GM23338 (cell line): ENCODE measurements at regions not wholly inside any gene's neighbourhood (a gene's known extent, or its start where the extent isn't known, plus 50 kb on each side); places are given as distances from the start of the nearest gene placed in this dataset.

Experiments used
- ATAC-seq: fragments of 200-7000 bp; cut with Tn5 transposase; 3 replicates; pipeline ENCODE4 v1.9.1; 2020
- DNase-seq: peaks from one replicate; pipeline ENCODE4 v3.0.0-alpha.2; 2015; ENCODE audit warnings: low spot score
- H2AFZ ChIP-seq: fragments of 200-600 bp; sonication (generic); 2 replicates; pipeline ENCODE4 v1.8.0; 2016; ENCODE audit warnings: antibody characterized with exemption, mild to moderate bottlenecking, moderate library complexity
- H3F3A ChIP-seq: fragments of 200-600 bp; sonication (generic); replicated peaks from 2 replicates; pipeline ENCODE4 v1.8.0; 2017; ENCODE audit warnings: antibody characterized with exemption, mixed run types, low read depth
- H3K27ac ChIP-seq: fragments of 200-600 bp; sonication (generic); 2 replicates; pipeline ENCODE4 v1.6.1; 2016; ENCODE audit warnings: low read depth
- H3K27me3 ChIP-seq: fragments of 200-600 bp; sonication (generic); 2 replicates; pipeline ENCODE4 v1.8.0; 2016; ENCODE audit warnings: mild to moderate bottlenecking, mixed run types, moderate library complexity; ENCODE audit not compliant: insufficient read depth
- H3K36me3 ChIP-seq: fragments of 200-600 bp; sonication (generic); 2 replicates; pipeline ENCODE4 v1.8.0; 2016; ENCODE audit warnings: mild to moderate bottlenecking; ENCODE audit not compliant: insufficient read depth
- H3K4me1 ChIP-seq: fragments of 200-600 bp; sonication (generic); 2 replicates; pipeline ENCODE4 v1.8.0; 2016; ENCODE audit warnings: mild to moderate bottlenecking, moderate library complexity; ENCODE audit not compliant: insufficient read depth
- H3K4me2 ChIP-seq: fragments of 200-600 bp; sonication (generic); 2 replicates; pipeline ENCODE4 v1.7.1; 2017; ENCODE audit warnings: mixed run types
- H3K4me3 ChIP-seq: fragments of 200-600 bp; sonication (generic); 2 replicates; pipeline ENCODE4 v1.6.1; 2016; ENCODE audit warnings: mixed run types
- H3K79me2 ChIP-seq: fragments of 200-600 bp; sonication (generic); replicated peaks from 2 replicates; pipeline ENCODE4 v1.8.0; 2017; ENCODE audit warnings: mild to moderate bottlenecking; ENCODE audit not compliant: insufficient read depth
- H3K9me2 ChIP-seq: fragments of 200-600 bp; sonication (generic); 2 replicates; pipeline ENCODE4 v1.8.0; 2017; ENCODE audit not compliant: insufficient read depth
- H4K20me1 ChIP-seq: fragments of 200-600 bp; sonication (generic); replicated peaks from 2 replicates; pipeline ENCODE4 v1.8.0; 2017; ENCODE audit warnings: mild to moderate bottlenecking; ENCODE audit not compliant: insufficient read depth
- H3K27ac Mint-ChIP-seq: 2 replicates; pipeline ENCODE4 v1.8.0; 2020; ENCODE audit warnings: inconsistent platforms, mild to moderate bottlenecking, moderate library complexity, mixed read lengths
- H3K27me3 Mint-ChIP-seq: 3 replicates; pipeline ENCODE4 v1.8.0; 2022; ENCODE audit warnings: low read depth, mild to moderate bottlenecking, moderate library complexity, mixed read lengths, inconsistent platforms; ENCODE audit not compliant: insufficient read depth, poor library complexity
- H3K36me3 Mint-ChIP-seq: 3 replicates; pipeline ENCODE4 v1.8.0; 2021; ENCODE audit warnings: low read depth, mild to moderate bottlenecking, inconsistent platforms, moderate library complexity, mixed read lengths
- H3K4me1 Mint-ChIP-seq: 3 replicates; pipeline ENCODE4 v1.8.0; 2020; ENCODE audit warnings: mild to moderate bottlenecking, inconsistent platforms, mixed read lengths
- H3K4me3 Mint-ChIP-seq: 3 replicates; pipeline ENCODE4 v1.8.0; 2021; ENCODE audit warnings: moderate library complexity, mild to moderate bottlenecking, inconsistent platforms, mixed read lengths
- H3K9me3 Mint-ChIP-seq: 3 replicates; pipeline ENCODE4 v1.8.0; 2020; ENCODE audit warnings: moderate library complexity, mild to moderate bottlenecking, inconsistent platforms, mixed read lengths
- CREB1 ChIP-seq: fragments of 250-450 bp; sonication (Bioruptor Pico); IDR thresholded peaks from 2 replicates; pipeline ENCODE4 v1.5.0; 2020; ENCODE audit warnings: low read depth, mild to moderate bottlenecking, moderate library complexity
- CTCF ChIP-seq, 2 experiments: fragments of 200-600 bp in 1 of 2; sonication (generic) in 1 of 2; conservative IDR thresholded peaks; 2 replicates each; pipeline versions ENCODE4 v1.5.1 to v1.6.1; 2016 to 2017; ENCODE audit warnings: antibody characterized with exemption in 2 of 2, low read depth in 2 of 2, mild to moderate bottlenecking in 2 of 2, moderate library complexity in 1 of 2
- ETS1 ChIP-seq: IDR thresholded peaks from 2 replicates; pipeline ENCODE4 v1.6.1; 2016; ENCODE audit warnings: antibody characterized with exemption
- EZH2 ChIP-seq: fragments of 200-600 bp; sonication (generic); IDR thresholded peaks from one replicate; pipeline ENCODE4 v1.8.0; 2017; ENCODE audit warnings: antibody characterized with exemption, mild to moderate bottlenecking, low read depth; ENCODE audit not compliant: unreplicated experiment
- EZH2phosphoT487 ChIP-seq: fragments of 200-600 bp; sonication (generic); IDR thresholded peaks from one replicate; pipeline ENCODE4 v1.8.1; 2018; ENCODE audit warnings: antibody characterized with exemption; ENCODE audit not compliant: unreplicated experiment
- JUNB ChIP-seq: IDR thresholded peaks from one replicate; pipeline ENCODE4 v1.6.1; 2016; ENCODE audit warnings: antibody characterized with exemption; ENCODE audit not compliant: unreplicated experiment
- NANOG ChIP-seq: IDR thresholded peaks from 2 replicates; pipeline ENCODE4 v1.6.1; 2016; ENCODE audit warnings: antibody characterized with exemption, borderline replicate concordance
- POLR2AphosphoS5 ChIP-seq: IDR thresholded peaks from 2 replicates; pipeline ENCODE4 v1.6.1; 2016; ENCODE audit warnings: antibody characterized with exemption, low read depth
- STAT1 ChIP-seq: IDR thresholded peaks from one replicate; pipeline ENCODE4 v1.6.1; 2016; ENCODE audit warnings: antibody characterized with exemption; ENCODE audit not compliant: unreplicated experiment
- ZNF114 ChIP-seq: fragments of 250-450 bp; sonication (Bioruptor Pico); IDR thresholded peaks from 2 replicates; pipeline ENCODE4 v1.5.0; 2020; ENCODE audit warnings: mild to moderate bottlenecking, moderate library complexity
- ZNF331 ChIP-seq: fragments of 250-450 bp; sonication (Bioruptor Pico); IDR thresholded peaks from 2 replicates; pipeline ENCODE4 v1.5.0; 2020; ENCODE audit warnings: low read depth, mild to moderate bottlenecking, moderate library complexity
- ZNF462 ChIP-seq: fragments of 250-450 bp; sonication (Bioruptor Pico); IDR thresholded peaks from 2 replicates; pipeline ENCODE4 v1.5.0; 2020; ENCODE audit warnings: mild to moderate bottlenecking, moderate library complexity
- TF ChIP-seq, protein P1 (sequence below): IDR thresholded peaks from one replicate; pipeline ENCODE4 v1.6.1; 2018; ENCODE audit warnings: antibody characterized with exemption; ENCODE audit not compliant: unreplicated experiment

DNA sequence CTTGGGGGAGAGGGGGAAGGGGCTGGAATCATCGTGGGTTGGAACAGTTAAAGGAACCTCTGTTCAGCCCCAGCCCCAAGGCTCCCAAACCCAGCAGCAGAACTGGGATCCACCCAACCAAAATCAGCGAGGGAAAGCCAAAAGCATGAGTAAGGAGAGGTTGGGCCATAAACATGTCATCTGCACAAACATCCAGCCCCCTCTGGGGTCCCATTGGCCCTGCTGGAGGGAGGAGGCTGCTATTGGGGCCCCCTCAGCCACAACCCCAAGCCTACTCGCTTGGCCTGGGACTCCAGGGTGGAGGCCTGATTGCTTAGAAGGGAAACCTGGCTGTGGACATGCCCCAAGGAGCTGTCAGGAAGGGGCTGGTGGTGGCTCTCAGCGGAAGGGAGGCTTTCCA lies 154.9 kb downstream of the FGF18 start (continued):
- no peak for TF ChIP-seq JUNB
- no peak for TF ChIP-seq ETS1
- TF ChIP-seq EZH2phosphoT487 = no peak
- TF ChIP-seq CREB1 (CRISPR knock-in tag) = no peak
- TF ChIP-seq EZH2 = no peak
- no peak for TF ChIP-seq ZNF114 (CRISPR knock-in tag)
- no peak for TF ChIP-seq NANOG
- no peak for TF ChIP-seq STAT1
- TF ChIP-seq POLR2AphosphoS5 = no peak

GRCh38 chr5:171575386-171575785 lies 155.9 kb downstream of the FGF18 start:
- H3K4me2 ChIP-seq = no peak overlapping the region
- H3K4me3 Mint-ChIP-seq = no peak overlapping the region
- H3K4me3 ChIP-seq = no peak overlapping the region
- no peaks in the 10 kb centered on the region for H3K36me3 ChIP-seq
- no peak overlapping the region for H3K27ac Mint-ChIP-seq
- DNase-seq (no peak), ATAC-seq (no peak)
- no peak overlapping the region for H2AFZ ChIP-seq
- H3K27ac ChIP-seq = no peak overlapping the region
- no peaks in the 10 kb centered on the region for H3K79me2 ChIP-seq
- peaks cover 9% of the 10 kb centered on the region for H3K4me1 Mint-ChIP-seq
- no peaks in the 10 kb centered on the region for H3K36me3 Mint-ChIP-seq
- H3F3A ChIP-seq = no peaks in the 10 kb centered on the region
- H3K9me3 Mint-ChIP-seq = peaks cover 18% of the 10 kb centered on the region
- no peaks in the 10 kb centered on the region for H3K27me3 ChIP-seq
- H3K4me1 ChIP-seq = no peaks in the 10 kb centered on the region
- H3K9me2 ChIP-seq = no peaks in the 10 kb centered on the region
- no peaks in the 10 kb centered on the region for H4K20me1 ChIP-seq
- peaks cover 6% of the 10 kb centered on the region for H3K27me3 Mint-ChIP-seq
- TF ChIP-seq NANOG = no peak
- no peak for TF ChIP-seq CREB1 (CRISPR knock-in tag)
- TF ChIP-seq ZNF331 (CRISPR knock-in tag) = no peak
- no peak for TF ChIP-seq ZNF114 (CRISPR knock-in tag)
- TF ChIP-seq EZH2 = no peak
- no peak for TF ChIP-seq CTCF (conservative IDR thresholded peaks at IDR 0.05; ENCODE audit: low read depth in 2 of 2)
- TF ChIP-seq STAT1 = no peak
- TF ChIP-seq, protein P1, sequence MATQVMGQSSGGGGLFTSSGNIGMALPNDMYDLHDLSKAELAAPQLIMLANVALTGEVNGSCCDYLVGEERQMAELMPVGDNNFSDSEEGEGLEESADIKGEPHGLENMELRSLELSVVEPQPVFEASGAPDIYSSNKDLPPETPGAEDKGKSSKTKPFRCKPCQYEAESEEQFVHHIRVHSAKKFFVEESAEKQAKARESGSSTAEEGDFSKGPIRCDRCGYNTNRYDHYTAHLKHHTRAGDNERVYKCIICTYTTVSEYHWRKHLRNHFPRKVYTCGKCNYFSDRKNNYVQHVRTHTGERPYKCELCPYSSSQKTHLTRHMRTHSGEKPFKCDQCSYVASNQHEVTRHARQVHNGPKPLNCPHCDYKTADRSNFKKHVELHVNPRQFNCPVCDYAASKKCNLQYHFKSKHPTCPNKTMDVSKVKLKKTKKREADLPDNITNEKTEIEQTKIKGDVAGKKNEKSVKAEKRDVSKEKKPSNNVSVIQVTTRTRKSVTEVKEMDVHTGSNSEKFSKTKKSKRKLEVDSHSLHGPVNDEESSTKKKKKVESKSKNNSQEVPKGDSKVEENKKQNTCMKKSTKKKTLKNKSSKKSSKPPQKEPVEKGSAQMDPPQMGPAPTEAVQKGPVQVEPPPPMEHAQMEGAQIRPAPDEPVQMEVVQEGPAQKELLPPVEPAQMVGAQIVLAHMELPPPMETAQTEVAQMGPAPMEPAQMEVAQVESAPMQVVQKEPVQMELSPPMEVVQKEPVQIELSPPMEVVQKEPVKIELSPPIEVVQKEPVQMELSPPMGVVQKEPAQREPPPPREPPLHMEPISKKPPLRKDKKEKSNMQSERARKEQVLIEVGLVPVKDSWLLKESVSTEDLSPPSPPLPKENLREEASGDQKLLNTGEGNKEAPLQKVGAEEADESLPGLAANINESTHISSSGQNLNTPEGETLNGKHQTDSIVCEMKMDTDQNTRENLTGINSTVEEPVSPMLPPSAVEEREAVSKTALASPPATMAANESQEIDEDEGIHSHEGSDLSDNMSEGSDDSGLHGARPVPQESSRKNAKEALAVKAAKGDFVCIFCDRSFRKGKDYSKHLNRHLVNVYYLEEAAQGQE = no peak
- TF ChIP-seq ZNF462 (CRISPR knock-in tag) = no peak
- no peak for TF ChIP-seq JUNB
